ENCODE measurements at regions not wholly inside any gene's neighbourhood (a gene's known extent, or its start where the extent isn't known, plus 50 kb on each side); places are given as distances from the start of the nearest gene placed in this dataset.

- TF ChIP-seq CTCF (IDR thresholded peaks at IDR 0.05) = no peak
- no peak for TF ChIP-seq EP300 (IDR thresholded peaks at IDR 0.05)
- TF ChIP-seq POLR2A (IDR thresholded peaks at IDR 0.05) = no peak
- no peak for TF ChIP-seq POLR2AphosphoS5 (IDR thresholded peaks at IDR 0.05)
Observed at GRCh38 chr3:29064085-29064484, 216.8 kb upstream of the RBMS3 start.
